ENCODE measurements at regions not wholly inside any gene's neighbourhood (a gene's known extent, or its start where the extent isn't known, plus 50 kb on each side); places are given as distances from the start of the nearest gene placed in this dataset.

- no peak for TF ChIP-seq CTCF (IDR thresholded peaks at IDR 0.05; ENCODE audit: low read depth, low read length)
- no peak for DNase-seq (ENCODE audit: low read depth in 2 of 2)
- H3K4me3 ChIP-seq (replicated peaks in 1 of 2; ENCODE audit: low read depth in 2 of 2, low read length in 2 of 2), result no peak overlapping the region
Observed at GRCh38 chr10:44465401-44466115, 80.7 kb upstream of the CXCL12 start.

- DNase-seq (ENCODE audit: low read depth in 2 of 2), result peak; percentile 43 to 65
- no peak overlapping the region for H3K4me3 ChIP-seq (replicated peaks in 1 of 2; ENCODE audit: low read depth in 2 of 2, low read length in 2 of 2)
- TF ChIP-seq CTCF (IDR thresholded peaks at IDR 0.05; ENCODE audit: low read depth, low read length), result no peak
Observed at GRCh38 chr10:44466236-44466635, 81.3 kb upstream of the CXCL12 start.

- no peak for TF ChIP-seq CTCF (IDR thresholded peaks at IDR 0.05; ENCODE audit: low read depth, low read length)
- no peak for DNase-seq (ENCODE audit: low read depth in 2 of 2)
- H3K4me3 ChIP-seq (replicated peaks in 1 of 2; ENCODE audit: low read depth in 2 of 2, low read length in 2 of 2), result no peak overlapping the region
Observed at GRCh38 chr10:44467090-44467489, 82.2 kb upstream of the CXCL12 start.

GRCh38 chr10:44467900-44468299 lies 83.0 kb upstream of the CXCL12 start:
- no peak for TF ChIP-seq CTCF (IDR thresholded peaks at IDR 0.05; ENCODE audit: low read depth, low read length)
- no peak for DNase-seq (ENCODE audit: low read depth in 2 of 2)
- no peak overlapping the region for H3K4me3 ChIP-seq (replicated peaks in 1 of 2; ENCODE audit: low read depth in 2 of 2, low read length in 2 of 2)

GRCh38 chr10:44468525-44468924 lies 83.6 kb upstream of the CXCL12 start:
- no peak for TF ChIP-seq CTCF (IDR thresholded peaks at IDR 0.05; ENCODE audit: low read depth, low read length)
- DNase-seq (ENCODE audit: low read depth in 2 of 2), result no peak
- H3K4me3 ChIP-seq (replicated peaks in 1 of 2; ENCODE audit: low read depth in 2 of 2, low read length in 2 of 2), result no peak overlapping the region

GRCh38 chr10:44468965-44469364 lies 84.1 kb upstream of the CXCL12 start:
- H3K4me3 ChIP-seq (replicated peaks in 1 of 2; ENCODE audit: low read depth in 2 of 2, low read length in 2 of 2), result no peak overlapping the region
- no peak for TF ChIP-seq CTCF (IDR thresholded peaks at IDR 0.05; ENCODE audit: low read depth, low read length)
- no peak for DNase-seq (ENCODE audit: low read depth in 2 of 2)

GRCh38 chr10:44470784-44471183 lies 85.9 kb upstream of the CXCL12 start:
- no peak overlapping the region for H3K4me3 ChIP-seq (replicated peaks in 1 of 2; ENCODE audit: low read depth in 2 of 2, low read length in 2 of 2)
- no peak for TF ChIP-seq CTCF (IDR thresholded peaks at IDR 0.05; ENCODE audit: low read depth, low read length)
- peak in 1 of 2 donors; percentile 68 for DNase-seq (ENCODE audit: low read depth in 2 of 2)
